SK-N-MC (cell line): ENCODE measurements at regions not wholly inside any gene's neighbourhood (a gene's known extent, or its start where the extent isn't known, plus 50 kb on each side); places are given as distances from the start of the nearest gene placed in this dataset.

Experiments used
- DNase-seq: peaks from one replicate; pipeline ENCODE4 v3.0.0-alpha.2; 2011; ENCODE audit warnings: low read depth, low spot score
- H3K27ac ChIP-seq: fragments of 200-600 bp; sonication (generic); 2 replicates; pipeline ENCODE4 v1.5.1; 2016; ENCODE audit warnings: mixed run types
- H3K36me3 ChIP-seq: fragments of 200-600 bp; sonication (generic); 2 replicates; pipeline ENCODE4 v1.6.1; 2017; ENCODE audit warnings: antibody characterized with exemption, low read length, mixed read lengths; ENCODE audit not compliant: insufficient read depth
- H3K4me3 ChIP-seq: fragments of 200-600 bp; sonication (generic); 2 replicates; pipeline ENCODE4 v1.5.1; 2016
- H3K9ac ChIP-seq: fragments of 200-600 bp; sonication (generic); 2 replicates; pipeline ENCODE4 v1.8.0; 2017; ENCODE audit warnings: mixed run types, mixed read lengths; ENCODE audit not compliant: insufficient read length
- H3K9me3 ChIP-seq: fragments of 200-600 bp; sonication (generic); 2 replicates; pipeline ENCODE4 v1.6.1; 2017; ENCODE audit warnings: low read depth, mild to moderate bottlenecking, antibody characterized with exemption, low read length, moderate library complexity, mixed read lengths
- EZH2 ChIP-seq: fragments of 200-600 bp; sonication (generic); IDR thresholded peaks from one replicate; pipeline ENCODE4 v1.6.1; 2017; ENCODE audit warnings: antibody characterized with exemption
- FOXP2 ChIP-seq: optimal IDR thresholded peaks from 2 replicates; pipeline ENCODE3; 2011; ENCODE audit warnings: mild to moderate bottlenecking, moderate library complexity; ENCODE audit not compliant: insufficient read depth; ENCODE audit errors: extremely low read length, control extremely low read depth
- POLR2AphosphoS5 ChIP-seq: IDR thresholded peaks from 2 replicates; pipeline ENCODE4 v1.6.1; 2012; ENCODE audit warnings: mild to moderate bottlenecking, low read depth, low read length, borderline replicate concordance

GRCh38 chr6:25173951-25174474 lies 105.2 kb upstream of the CARMIL1 start:
- no peak overlapping the region for H3K4me3 ChIP-seq
- peak overlapping the region; percentile 79 for H3K27ac ChIP-seq
- no peaks in the 10 kb centered on the region for H3K36me3 ChIP-seq
- H3K9ac ChIP-seq, result no peak overlapping the region
- no peaks in the 10 kb centered on the region for H3K9me3 ChIP-seq
- no peak for TF ChIP-seq POLR2AphosphoS5
- TF ChIP-seq EZH2, result no peak
- TF ChIP-seq FOXP2, result no peak
- DNase-seq, result peak; percentile 72

GRCh38 chr6:25174678-25175077 lies 104.5 kb upstream of the CARMIL1 start:
- H3K27ac ChIP-seq, result peak overlapping the region; percentile 66
- no peak overlapping the region for H3K9ac ChIP-seq
- TF ChIP-seq FOXP2 (no peak), POLR2AphosphoS5 (no peak), EZH2 (no peak)
- H3K4me3 ChIP-seq, result no peak overlapping the region
- H3K9me3 ChIP-seq, result no peaks in the 10 kb centered on the region
- H3K36me3 ChIP-seq, result no peaks in the 10 kb centered on the region
- DNase-seq, result no peak

- no peak for DNase-seq
- TF ChIP-seq POLR2AphosphoS5, result no peak
- TF ChIP-seq EZH2, result no peak
- no peak for TF ChIP-seq FOXP2
- Histone ChIP-seq H3K9ac (no peak overlapping the region), H3K27ac (no peak overlapping the region), H3K36me3 (no peaks in the 10 kb centered on the region), H3K9me3 (no peaks in the 10 kb centered on the region), H3K4me3 (no peak overlapping the region)
These were observed 104.0 kb upstream of the CARMIL1 start for GRCh38 chr6:25175196-25175595.

DNA sequence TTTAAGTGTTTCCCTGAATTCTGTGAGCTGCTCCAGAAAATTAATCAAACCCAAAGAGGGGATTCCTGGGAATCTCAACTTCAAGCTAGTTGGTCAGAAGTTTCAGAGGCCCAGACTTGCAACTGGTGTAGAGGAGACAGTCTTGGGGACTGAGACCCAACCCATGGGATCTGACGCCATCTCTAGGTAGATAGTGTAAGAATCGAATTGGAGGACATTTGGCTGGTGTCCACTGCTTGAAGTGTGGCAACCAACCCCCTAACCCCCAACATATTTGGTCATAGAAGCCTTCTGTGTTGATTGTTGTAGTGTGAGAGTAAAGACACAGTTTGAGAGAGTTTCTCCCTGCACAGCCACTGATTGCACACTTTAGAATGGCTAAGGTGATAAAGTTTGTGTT lies 103.5 kb upstream of the CARMIL1 start:
- Histone ChIP-seq H3K36me3 (no peaks in the 10 kb centered on the region), H3K27ac (no peak overlapping the region), H3K9ac (no peak overlapping the region), H3K4me3 (no peak overlapping the region), H3K9me3 (no peaks in the 10 kb centered on the region)
- TF ChIP-seq EZH2 (no peak), POLR2AphosphoS5 (no peak), FOXP2 (no peak)
- no peak for DNase-seq

GRCh38 chr6:25176466-25176865 lies 102.7 kb upstream of the CARMIL1 start:
- Histone ChIP-seq H3K4me3 (no peak overlapping the region), H3K36me3 (no peaks in the 10 kb centered on the region), H3K27ac (no peak overlapping the region), H3K9ac (no peak overlapping the region), H3K9me3 (no peaks in the 10 kb centered on the region)
- DNase-seq, result no peak
- TF ChIP-seq FOXP2, result no peak
- TF ChIP-seq POLR2AphosphoS5, result no peak
- no peak for TF ChIP-seq EZH2

DNA sequence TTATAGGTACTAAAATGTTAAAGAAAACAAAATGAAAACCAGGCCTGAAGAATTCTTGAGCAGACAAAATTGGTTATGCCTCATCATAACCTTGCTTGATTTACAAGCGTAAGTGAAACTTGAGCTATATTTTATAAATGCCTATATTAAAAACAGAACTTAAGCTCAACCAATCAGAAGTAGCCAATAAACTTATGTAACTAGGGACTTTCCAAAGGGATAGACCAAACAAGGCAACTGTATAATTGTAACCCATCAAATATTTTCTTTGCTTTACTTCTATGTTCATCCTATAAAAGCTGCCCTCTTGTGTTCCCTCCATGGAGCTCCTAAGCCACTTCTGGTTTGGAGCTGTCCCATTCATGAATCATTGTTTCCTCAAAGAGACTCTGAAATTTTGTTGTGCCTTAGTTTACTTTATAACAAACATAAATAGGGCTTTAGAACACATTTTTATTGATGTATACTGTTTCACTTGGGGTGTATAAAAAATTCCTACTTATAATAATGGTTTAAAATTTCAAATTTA lies 101.6 kb upstream of the CARMIL1 start:
- Histone ChIP-seq H3K4me3 (no peak overlapping the region), H3K9me3 (no peaks in the 10 kb centered on the region), H3K27ac (peak overlapping the region; percentile 84; the same call in 1 of the 2 replicates), H3K9ac (no peak overlapping the region), H3K36me3 (no peaks in the 10 kb centered on the region)
- no peak for DNase-seq
- TF ChIP-seq EZH2 (no peak), FOXP2 (no peak), POLR2AphosphoS5 (no peak)

DNA sequence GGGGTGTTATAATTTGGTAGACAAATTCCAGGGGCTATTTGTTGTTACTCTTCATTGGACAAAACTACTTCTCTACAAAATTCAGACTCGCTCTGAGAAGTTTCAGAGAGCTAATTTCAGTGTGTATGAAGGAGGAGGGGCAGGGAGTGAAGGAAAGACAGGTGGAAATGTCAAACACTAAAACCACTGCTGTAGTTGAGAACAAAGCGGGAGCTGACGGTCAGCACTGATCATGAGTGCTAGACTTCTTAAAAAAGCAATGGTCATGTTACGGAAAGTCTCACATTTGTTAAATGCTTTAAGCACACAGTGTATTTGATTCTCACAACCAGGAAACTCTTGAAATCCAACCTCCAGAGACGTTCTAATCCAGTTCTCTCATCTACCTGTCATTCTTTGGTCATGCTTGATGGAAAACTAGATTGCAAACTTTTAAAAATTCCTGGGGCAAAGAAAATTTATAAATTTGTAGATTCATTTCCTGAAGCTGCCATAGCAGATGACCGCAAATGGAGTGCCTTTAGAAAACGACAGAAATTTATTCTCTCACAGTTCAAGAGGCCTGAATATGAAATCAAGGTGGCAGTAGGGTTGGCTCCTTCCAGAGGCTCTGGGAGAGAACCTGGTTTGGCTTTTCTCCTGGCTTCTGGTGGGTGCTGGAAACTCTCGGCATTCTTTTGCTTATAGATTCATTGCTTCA lies 100.7 kb upstream of the CARMIL1 start:
- H3K36me3 ChIP-seq, result no peaks in the 10 kb centered on the region
- H3K9ac ChIP-seq, result no peak overlapping the region
- DNase-seq, result no peak
- no peaks in the 10 kb centered on the region for H3K9me3 ChIP-seq
- no peak for TF ChIP-seq FOXP2
- no peak; the same call in 1 of the 2 replicates for TF ChIP-seq POLR2AphosphoS5
- TF ChIP-seq EZH2, result no peak
- peak overlapping the region; percentile 56 for H3K4me3 ChIP-seq
- H3K27ac ChIP-seq, result peak overlapping the region; percentile 84

- Histone ChIP-seq H3K27ac (peak overlapping the region; percentile 84), H3K9me3 (no peaks in the 10 kb centered on the region), H3K9ac (peak overlapping the region; percentile 12), H3K4me3 (peak overlapping the region; percentile 56), H3K36me3 (no peaks in the 10 kb centered on the region)
- TF ChIP-seq FOXP2 (no peak), EZH2 (no peak), POLR2AphosphoS5 (no peak)
- DNase-seq, result no peak
These were observed 100.0 kb upstream of the CARMIL1 start for GRCh38 chr6:25179051-25179778.
